ENCODE measurements at regions not wholly inside any gene's neighbourhood (a gene's known extent, or its start where the extent isn't known, plus 50 kb on each side); places are given as distances from the start of the nearest gene placed in this dataset.

DNA sequence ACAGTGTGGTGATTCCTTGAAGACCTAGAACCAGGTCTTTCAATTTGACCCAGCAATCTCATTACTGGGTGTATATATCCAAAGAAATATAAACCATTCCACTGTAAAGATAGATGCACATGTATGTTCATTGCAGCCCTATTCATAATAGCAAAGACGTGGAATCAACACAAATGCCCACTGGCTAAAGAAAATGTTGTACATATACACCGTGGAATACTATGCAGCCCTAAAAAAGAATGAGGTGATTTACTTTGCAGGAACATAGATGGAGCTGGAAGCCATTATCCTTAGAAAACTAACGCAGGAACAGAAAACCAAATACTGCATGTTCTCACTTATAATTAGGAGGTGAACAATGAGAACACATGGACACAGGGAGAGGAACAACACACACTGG is 278.0 kb upstream of the KCND2 start (continued):
- TF ChIP-seq NFIC (IDR thresholded peaks at IDR 0.05; ENCODE audit: low read depth, low read length) (no peak), HDAC6 (IDR thresholded peaks at IDR 0.05; ENCODE audit: unreplicated experiment) (no peak), SIN3A (IDR thresholded peaks at IDR 0.05; ENCODE audit: low read depth, low read length) (no peak), POLR2A (IDR thresholded peaks at IDR 0.05; ENCODE audit: low read depth, low read length) (no peak), CHD1 (IDR thresholded peaks at IDR 0.05; ENCODE audit: low read depth, low read length) (no peak), GABPA (IDR thresholded peaks at IDR 0.05; ENCODE audit: low read depth) (no peak), CREB1 (IDR thresholded peaks at IDR 0.05; ENCODE audit: low read depth) (no peak), IKZF1 (conservative IDR thresholded peaks at IDR 0.05) (no peak), NFXL1 (IDR thresholded peaks at IDR 0.05; ENCODE audit: borderline replicate concordance) (no peak), ZSCAN29 (IDR thresholded peaks at IDR 0.05) (no peak), ZNF24 (IDR thresholded peaks at IDR 0.05) (no peak), TCF7 (IDR thresholded peaks at IDR 0.05; ENCODE audit: borderline replicate concordance) (no peak)
- TF ChIP-seq, protein P1, sequence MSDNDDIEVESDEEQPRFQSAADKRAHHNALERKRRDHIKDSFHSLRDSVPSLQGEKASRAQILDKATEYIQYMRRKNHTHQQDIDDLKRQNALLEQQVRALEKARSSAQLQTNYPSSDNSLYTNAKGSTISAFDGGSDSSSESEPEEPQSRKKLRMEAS (IDR thresholded peaks at IDR 0.05; ENCODE audit: low read depth, low read length): no peak

DNA sequence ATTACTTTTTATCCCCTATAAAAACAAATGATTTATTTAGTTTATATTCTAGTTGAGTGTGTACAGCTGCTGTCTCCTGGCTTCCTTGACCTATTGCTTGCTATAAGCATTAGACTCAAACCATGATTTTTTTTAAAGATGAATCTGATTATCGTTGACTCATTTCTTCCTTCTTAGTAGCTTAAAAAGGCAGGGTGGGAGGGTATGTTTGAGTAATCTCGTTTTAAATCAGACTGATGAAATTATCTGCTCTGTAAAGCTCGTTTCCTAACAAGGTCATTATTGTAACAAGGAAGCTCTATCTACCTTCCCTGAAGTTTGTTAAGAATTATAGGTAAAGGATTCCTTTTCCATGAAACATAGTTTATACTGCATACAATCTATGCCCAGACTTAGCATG is 276.3 kb upstream of the KCND2 start:
- 1% methylated on average over 3 of the region's 3 CpGs for WGBS (ENCODE audit: insufficient coverage, insufficient replicate concordance, low lambda C conversion rate, missing lambda C conversion rate)
- RAD21 ChIA-PET (ENCODE audit: unreplicated experiment): no interaction called here
- Histone ChIP-seq H4K20me1 (ENCODE audit: control insufficient read depth, insufficient read depth) (no peaks in the 10 kb centered on the region), H3K79me2 (ENCODE audit: control insufficient read depth, insufficient read depth, low read length) (no peaks in the 10 kb centered on the region), H2AFZ (ENCODE audit: control insufficient read depth, low read depth, low read length) (no peak overlapping the region), H3K27me3 (replicated peaks in 1 of 2; ENCODE audit: control insufficient read depth in 2 of 2, insufficient read depth in 2 of 2, low read length in 1 of 2) (no peaks in the 10 kb centered on the region), H3K4me3 (no peak overlapping the region), H3K27ac (ENCODE audit: control insufficient read depth, insufficient read depth) (no peak overlapping the region), H3K4me2 (ENCODE audit: control insufficient read depth, insufficient read depth) (no peak overlapping the region), H3K4me1 (ENCODE audit: control insufficient read depth, insufficient read depth, low read length) (no peaks in the 10 kb centered on the region), H3K9me3 (replicated peaks; ENCODE audit: control insufficient read depth, insufficient read depth, low read length) (no peaks in the 10 kb centered on the region), H3K9ac (ENCODE audit: control insufficient read depth, insufficient read depth, low read length) (no peak overlapping the region), H3K36me3 (ENCODE audit: control insufficient read depth in 2 of 2, insufficient read depth in 2 of 2, low read length in 1 of 2) (no peaks in the 10 kb centered on the region)
- SMC1A ChIA-PET (ENCODE audit: uncharacterized antibody, unreplicated experiment): no interaction called here
- TF ChIP-seq JUNB (IDR thresholded peaks at IDR 0.05) (peak; percentile 78), ZNF207 (IDR thresholded peaks at IDR 0.05; ENCODE audit: borderline replicate concordance) (no peak), IRF4 (IDR thresholded peaks at IDR 0.05; ENCODE audit: low read depth, low read length) (peak; percentile 41; the same call in 1 of the 2 replicates), NBN (IDR thresholded peaks at IDR 0.05) (no peak), ZZZ3 (IDR thresholded peaks at IDR 0.05; ENCODE audit: control insufficient read depth, insufficient read length, low read depth) (no peak), CHD4 (IDR thresholded peaks at IDR 0.05) (no peak), SUZ12 (IDR thresholded peaks at IDR 0.05; ENCODE audit: unreplicated experiment) (no peak)
- TF ChIP-seq, protein P2, sequence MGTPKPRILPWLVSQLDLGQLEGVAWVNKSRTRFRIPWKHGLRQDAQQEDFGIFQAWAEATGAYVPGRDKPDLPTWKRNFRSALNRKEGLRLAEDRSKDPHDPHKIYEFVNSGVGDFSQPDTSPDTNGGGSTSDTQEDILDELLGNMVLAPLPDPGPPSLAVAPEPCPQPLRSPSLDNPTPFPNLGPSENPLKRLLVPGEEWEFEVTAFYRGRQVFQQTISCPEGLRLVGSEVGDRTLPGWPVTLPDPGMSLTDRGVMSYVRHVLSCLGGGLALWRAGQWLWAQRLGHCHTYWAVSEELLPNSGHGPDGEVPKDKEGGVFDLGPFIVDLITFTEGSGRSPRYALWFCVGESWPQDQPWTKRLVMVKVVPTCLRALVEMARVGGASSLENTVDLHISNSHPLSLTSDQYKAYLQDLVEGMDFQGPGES (IDR thresholded peaks at IDR 0.05): no peak
- FAIRE-seq: no peak
- DNase-seq (ENCODE audit: low read depth, low spot score): no peak
- ATAC-seq: peak; percentile 44
- POLR2A ChIA-PET: no interaction called here
- intact Hi-C loops (cut with micrococcal nuclease; ENCODE audit: unreplicated experiment) (loop anchor here (5.0 kb wide), 2 partner anchors 51 to 76 kb away; no protein-coding TSS in a partner anchor), in situ Hi-C loops (cut with MboI) (no loop called here)
- CTCF ChIA-PET: no interaction called here
- BruUV-seq (replicated peaks): no TSS peak
